B cell (primary cell): ENCODE measurements at regions not wholly inside any gene's neighbourhood (a gene's known extent, or its start where the extent isn't known, plus 50 kb on each side); places are given as distances from the start of the nearest gene placed in this dataset.

Experiments used
- ATAC-seq: fragments of 200-7000 bp; cut with Tn5 transposase; one replicate; pipeline ENCODE4 v1.10.0; 2021; ENCODE audit warnings: low read depth, mild to moderate bottlenecking, moderate number of reproducible peaks, moderate library complexity
- CTCF ChIA-PET: fragments of 350-600 bp; sonication (Branson Sonifier 250); formaldehyde crosslinking; loops from one replicate; lab custom pipeline; 2021; ENCODE audit warnings: antibody characterized with exemption, inconsistent platforms; lab: Charles Lee
- POLR2A ChIA-PET: fragments of 350-600 bp; sonication (Branson Sonifier 250); formaldehyde crosslinking; loops from one replicate; lab custom pipeline; 2021; ENCODE audit warnings: antibody characterized with exemption; lab: Charles Lee
- DNase-seq: peaks from one replicate; pipeline ENCODE4 v3.0.0; 2013
- H2AFZ ChIP-seq: 2 replicates; pipeline ENCODE4 v1.6.1; 2012; ENCODE audit warnings: mild to moderate bottlenecking, low read depth, low read length; ENCODE audit not compliant: insufficient read depth, poor library complexity, severe bottlenecking
- H3K27ac ChIP-seq, 2 donors: 1 replicate in 1 of 2; 2 replicates in 1 of 2; pipeline ENCODE4 v1.5.1; 2012 to 2013; ENCODE audit warnings: low read length in 2 of 2, mild to moderate bottlenecking in 2 of 2, moderate library complexity in 1 of 2
- H3K27me3 ChIP-seq, 4 experiments: fragments of 200-600 bp in 1 of 4; sonication (generic) in 1 of 4; replicated peaks in 1 of 4; 1 replicate in 2 of 4; 2 replicates in 2 of 4; pipeline versions ENCODE4 v1.6.1 to v1.7.0; 2013 to 2016; ENCODE audit warnings: low read length in 3 of 4, mild to moderate bottlenecking in 2 of 4, mixed read lengths in 1 of 4, moderate library complexity in 1 of 4; ENCODE audit not compliant: insufficient read depth in 4 of 4, control insufficient read depth in 3 of 4; ENCODE audit errors: control extremely low read depth in 1 of 4
- H3K36me3 ChIP-seq, 2 experiments: replicated peaks in 1 of 2; 1 replicate in 1 of 2; 2 replicates in 1 of 2; pipeline versions ENCODE4 v1.6.1 to v1.7.1; 2013; ENCODE audit warnings: low read length in 1 of 2; ENCODE audit not compliant: insufficient read depth in 2 of 2, control insufficient read depth in 1 of 2; ENCODE audit errors: control extremely low read depth in 1 of 2, extremely low read depth in 1 of 2
- H3K4me1 ChIP-seq, 2 donors: fragments of 200-600 bp in 1 of 2; sonication (generic) in 1 of 2; 1 replicate in 1 of 2; 2 replicates in 1 of 2; pipeline versions ENCODE4 v1.5.1 to v1.6.1; 2013 to 2017; ENCODE audit warnings: low read length in 2 of 2; ENCODE audit not compliant: control insufficient read depth in 2 of 2, insufficient read depth in 2 of 2
- H3K4me2 ChIP-seq: replicated peaks from 2 replicates; pipeline ENCODE3; 2012; ENCODE audit warnings: mild to moderate bottlenecking, low read depth, low read length; ENCODE audit not compliant: poor library complexity, severe bottlenecking
- H3K4me3 ChIP-seq, 5 experiments: fragments of 200-600 bp in 1 of 5; sonication (generic) in 1 of 5; 1 replicate in 3 of 5; 2 replicates in 2 of 5; pipeline versions ENCODE4 v1.5.1 to v1.7.0; 2011 to 2016; ENCODE audit warnings: low read length in 4 of 5, mild to moderate bottlenecking in 4 of 5, low read depth in 2 of 5, control low read depth in 1 of 5, moderate library complexity in 1 of 5; ENCODE audit not compliant: insufficient read depth in 1 of 5; ENCODE audit errors: control extremely low read depth in 1 of 5, extremely low read depth in 1 of 5
- H3K79me2 ChIP-seq: fragments of 200-600 bp; sonication (generic); one replicate; pipeline ENCODE4 v1.6.0; 2016; ENCODE audit warnings: low read length; ENCODE audit not compliant: control insufficient read depth, insufficient read depth
- H3K9ac ChIP-seq: fragments of 200-600 bp; sonication (generic); 2 replicates; pipeline ENCODE4 v1.6.1; 2017; ENCODE audit warnings: mild to moderate bottlenecking, low read length, moderate library complexity
- H3K9me3 ChIP-seq, 3 donors: one replicate each; pipeline versions ENCODE4 v1.6.1 to v1.7.1; 2013; ENCODE audit warnings: low read length in 2 of 3; ENCODE audit not compliant: control insufficient read depth in 2 of 3, insufficient read depth in 1 of 3; ENCODE audit errors: control extremely low read depth in 1 of 3
- H4K20me1 ChIP-seq: 2 replicates; pipeline ENCODE4 v1.6.0; 2012; ENCODE audit warnings: mild to moderate bottlenecking, low read length; ENCODE audit not compliant: insufficient read depth, control insufficient read depth, poor library complexity, severe bottlenecking
- H3K27ac Mint-ChIP-seq: one replicate; pipeline ENCODE4 v1.8.0; 2021; ENCODE audit warnings: mixed read lengths
- H3K27me3 Mint-ChIP-seq: one replicate; pipeline ENCODE4 v1.8.0; 2021; ENCODE audit warnings: mixed read lengths
- H3K4me1 Mint-ChIP-seq: one replicate; pipeline ENCODE4 v1.8.0; 2021; ENCODE audit warnings: mixed read lengths
- H3K4me3 Mint-ChIP-seq: one replicate; pipeline ENCODE4 v1.8.0; 2021; ENCODE audit warnings: mixed read lengths
- H3K9me3 Mint-ChIP-seq: one replicate; pipeline ENCODE4 v1.8.0; 2022; ENCODE audit warnings: mixed read lengths; ENCODE audit not compliant: insufficient read depth
- CTCF ChIP-seq: fragments of 200-600 bp; IDR thresholded peaks from one replicate; pipeline ENCODE4 v1.8.0; 2022; ENCODE audit warnings: antibody characterized with exemption, mild to moderate bottlenecking
- EZH2 ChIP-seq: IDR thresholded peaks from 2 replicates; pipeline ENCODE4 v1.6.1; 2012; ENCODE audit warnings: borderline replicate concordance, low read depth, mild to moderate bottlenecking, moderate library complexity, low read length; ENCODE audit not compliant: insufficient read depth, poor library complexity, severe bottlenecking
- WGBS: methylation state at CpG from one replicate; pipeline ENCODE4 v1.1.5; 2013; ENCODE audit warnings: missing lambda C conversion rate; ENCODE audit not compliant: insufficient coverage; 5-methylcytosine and 5-hydroxymethylcytosine counted together
- intact Hi-C: fragments of 100-400 bp; cut with micrococcal nuclease; formaldehyde crosslinking; loops from one replicate; pipeline ENCODE4 v1.10.0; 2022

- H3K36me3 ChIP-seq, result no peaks in the 10 kb centered on the region
- no CpG with 5 or more reads among the region's 2 CpGs for WGBS
- no peak overlapping the region for H2AFZ ChIP-seq
- CTCF ChIA-PET, result no interaction called here
- H3K27me3 Mint-ChIP-seq, result no peaks in the 10 kb centered on the region
- ATAC-seq (no peak), DNase-seq (no peak)
- H3K4me1 ChIP-seq, result no peaks in the 10 kb centered on the region
- no peaks in the 10 kb centered on the region for H3K27me3 ChIP-seq
- intact Hi-C loops, result no loop called here
- no peak overlapping the region for H3K9ac ChIP-seq
- H3K4me2 ChIP-seq, result no peak overlapping the region
- H4K20me1 ChIP-seq, result no peaks in the 10 kb centered on the region
- TF ChIP-seq CTCF, result no peak
- TF ChIP-seq EZH2, result no peak
- H3K9me3 Mint-ChIP-seq, result peaks cover 2% of the 10 kb centered on the region
- H3K27ac Mint-ChIP-seq, result no peak overlapping the region
- no peak overlapping the region for H3K4me3 Mint-ChIP-seq
- H3K4me3 ChIP-seq, result no peak overlapping the region
- POLR2A ChIA-PET, result no interaction called here
- H3K79me2 ChIP-seq, result no peaks in the 10 kb centered on the region
- no peak overlapping the region for H3K27ac ChIP-seq
- no peaks in the 10 kb centered on the region for H3K9me3 ChIP-seq
- no peaks in the 10 kb centered on the region for H3K4me1 Mint-ChIP-seq
Observed at GRCh38 chrX:5683996-5684395, 544.7 kb downstream of the NLGN4X start.

GRCh38 chrX:5681159-5681558 lies 547.5 kb downstream of the NLGN4X start:
- no peaks in the 10 kb centered on the region for H3K9me3 ChIP-seq
- H3K4me3 ChIP-seq, result no peak overlapping the region
- POLR2A ChIA-PET, result no interaction called here
- ATAC-seq (no peak), DNase-seq (no peak)
- no peak overlapping the region for H3K27ac Mint-ChIP-seq
- peaks cover 2% of the 10 kb centered on the region for H3K9me3 Mint-ChIP-seq
- WGBS, result 22% methylated on average over 1 of the region's 3 CpGs
- intact Hi-C loops, result no loop called here
- no peak overlapping the region for H3K4me2 ChIP-seq
- H3K27ac ChIP-seq, result no peak overlapping the region
- H3K36me3 ChIP-seq, result no peaks in the 10 kb centered on the region
- H3K27me3 ChIP-seq, result no peaks in the 10 kb centered on the region
- no peak overlapping the region for H3K4me3 Mint-ChIP-seq
- TF ChIP-seq EZH2 (no peak), CTCF (no peak)
- no peaks in the 10 kb centered on the region for H3K4me1 ChIP-seq
- no peak overlapping the region for H3K9ac ChIP-seq
- no peaks in the 10 kb centered on the region for H4K20me1 ChIP-seq
- H3K27me3 Mint-ChIP-seq, result no peaks in the 10 kb centered on the region
- no peaks in the 10 kb centered on the region for H3K79me2 ChIP-seq
- CTCF ChIA-PET, result no interaction called here
- no peaks in the 10 kb centered on the region for H3K4me1 Mint-ChIP-seq
- no peak overlapping the region for H2AFZ ChIP-seq
